Body of pancreas (tissue), 4 donors: ENCODE measurements at regions not wholly inside any gene's neighbourhood (a gene's known extent, or its start where the extent isn't known, plus 50 kb on each side); places are given as distances from the start of the nearest gene placed in this dataset.

Experiments used
- POLR2A ChIP-seq, 3 donors: fragments of 450-650 bp; IDR thresholded peaks; one replicate each; pipeline ENCODE4 v1.6.1; 2016; ENCODE audit warnings: antibody characterized with exemption in 3 of 3, mild to moderate bottlenecking in 2 of 3
- TF ChIP-seq, protein P1 (sequence below), 7 experiments: fragments of 450-650 bp in 4 of 7; fragments of 200-600 bp in 3 of 7; sonication (generic) in 3 of 7; IDR thresholded peaks; one replicate each; pipeline ENCODE4 v1.5.1; 2016 to 2019; ENCODE audit warnings: antibody characterized with exemption in 7 of 7

- TF ChIP-seq, protein P1, sequence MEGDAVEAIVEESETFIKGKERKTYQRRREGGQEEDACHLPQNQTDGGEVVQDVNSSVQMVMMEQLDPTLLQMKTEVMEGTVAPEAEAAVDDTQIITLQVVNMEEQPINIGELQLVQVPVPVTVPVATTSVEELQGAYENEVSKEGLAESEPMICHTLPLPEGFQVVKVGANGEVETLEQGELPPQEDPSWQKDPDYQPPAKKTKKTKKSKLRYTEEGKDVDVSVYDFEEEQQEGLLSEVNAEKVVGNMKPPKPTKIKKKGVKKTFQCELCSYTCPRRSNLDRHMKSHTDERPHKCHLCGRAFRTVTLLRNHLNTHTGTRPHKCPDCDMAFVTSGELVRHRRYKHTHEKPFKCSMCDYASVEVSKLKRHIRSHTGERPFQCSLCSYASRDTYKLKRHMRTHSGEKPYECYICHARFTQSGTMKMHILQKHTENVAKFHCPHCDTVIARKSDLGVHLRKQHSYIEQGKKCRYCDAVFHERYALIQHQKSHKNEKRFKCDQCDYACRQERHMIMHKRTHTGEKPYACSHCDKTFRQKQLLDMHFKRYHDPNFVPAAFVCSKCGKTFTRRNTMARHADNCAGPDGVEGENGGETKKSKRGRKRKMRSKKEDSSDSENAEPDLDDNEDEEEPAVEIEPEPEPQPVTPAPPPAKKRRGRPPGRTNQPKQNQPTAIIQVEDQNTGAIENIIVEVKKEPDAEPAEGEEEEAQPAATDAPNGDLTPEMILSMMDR (IDR thresholded peaks at IDR 0.05): no peak
- TF ChIP-seq POLR2A (IDR thresholded peaks at IDR 0.05): no peak
Observed at GRCh38 chr2:183533021-183533420, 408.8 kb downstream of the NUP35 start.
